Putamen (tissue), 1 donor: ENCODE measurements at regions not wholly inside any gene's neighbourhood (a gene's known extent, or its start where the extent isn't known, plus 50 kb on each side); places are given as distances from the start of the nearest gene placed in this dataset.
"Not testable (repeated sequence)": the region's sequence is repeated elsewhere in the genome, so short reads cannot be mapped to it uniquely, and the experiment has no call there.

ENCODE experiments used
- DNase-seq: peaks from one replicate; pipeline ENCODE4 v3.0.0-alpha.2; 2016; ENCODE audit warnings: low spot score

DNA sequence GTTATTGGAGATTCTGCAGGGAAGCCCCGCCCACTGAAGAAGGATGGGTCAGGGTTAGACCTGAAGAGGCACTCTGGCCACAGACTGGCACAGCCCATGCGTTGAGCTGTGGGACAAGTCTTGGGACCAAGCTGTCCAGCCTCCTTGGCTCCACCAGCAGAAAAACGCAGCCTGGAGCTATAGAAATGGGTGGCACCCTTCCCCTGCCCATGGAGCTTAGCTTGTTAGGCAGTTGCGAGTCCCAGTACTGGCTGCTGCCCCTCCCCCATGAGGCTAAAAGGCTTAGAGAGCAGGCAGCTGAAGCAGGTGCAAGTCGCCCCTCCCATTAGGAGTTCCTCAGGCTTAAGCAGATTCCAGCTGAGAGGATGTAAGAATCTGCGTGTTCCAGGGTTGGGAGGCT is 1124.0 kb upstream of the TMEM132C start:
- DNase-seq: no peak

DNA sequence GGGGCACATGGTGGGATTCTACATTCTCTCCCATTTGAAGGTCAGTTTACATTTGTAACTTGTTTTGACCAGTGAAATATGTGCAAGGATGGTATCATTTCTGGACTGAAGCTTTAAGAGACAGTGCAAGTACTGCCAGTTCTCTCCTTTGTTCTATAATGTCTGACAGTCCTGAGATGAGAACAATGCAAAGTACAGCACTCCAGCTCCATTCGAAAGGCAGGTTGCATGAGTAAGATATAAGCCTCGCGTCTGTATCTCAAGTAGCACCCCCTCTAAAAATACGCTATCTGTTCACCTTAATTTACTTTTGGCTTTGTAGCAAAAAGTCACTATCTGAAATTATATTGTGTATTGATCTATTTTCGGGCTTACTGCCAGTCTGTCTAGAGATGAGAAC is 1122.2 kb upstream of the TMEM132C start:
- no peak for DNase-seq

DNA sequence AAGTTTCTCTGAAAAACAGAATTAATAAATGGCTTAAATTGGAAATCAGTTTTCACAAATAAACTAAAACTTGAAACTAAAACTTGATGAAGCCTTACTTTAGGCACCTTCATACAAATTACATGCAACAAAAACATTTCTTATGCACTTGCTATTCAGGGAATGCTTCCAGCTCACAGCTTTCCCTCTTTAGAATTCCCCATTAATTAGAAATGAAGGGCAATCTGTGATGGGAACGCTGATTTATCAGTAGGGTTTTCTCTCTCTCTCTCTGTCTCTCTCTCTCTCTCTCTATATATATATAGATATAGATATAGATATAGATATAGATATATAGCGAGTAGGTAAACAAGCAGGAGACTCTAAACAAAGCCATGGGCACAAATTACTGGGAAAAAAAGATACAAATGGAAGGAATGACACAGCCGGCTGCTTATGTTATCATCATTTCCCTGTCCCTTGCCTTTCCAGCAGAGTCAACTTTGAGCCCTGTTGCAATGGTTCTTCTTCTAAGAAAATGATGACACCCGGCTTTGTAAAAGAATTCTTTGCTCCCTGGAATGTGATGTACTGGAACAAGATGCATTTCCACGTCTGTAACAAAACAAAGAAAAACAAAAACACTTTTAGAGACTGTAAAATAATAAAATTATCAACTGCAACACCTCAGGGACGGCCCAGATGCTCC is 1121.6 kb upstream of the TMEM132C start:
- DNase-seq: peak; percentile 15

DNA sequence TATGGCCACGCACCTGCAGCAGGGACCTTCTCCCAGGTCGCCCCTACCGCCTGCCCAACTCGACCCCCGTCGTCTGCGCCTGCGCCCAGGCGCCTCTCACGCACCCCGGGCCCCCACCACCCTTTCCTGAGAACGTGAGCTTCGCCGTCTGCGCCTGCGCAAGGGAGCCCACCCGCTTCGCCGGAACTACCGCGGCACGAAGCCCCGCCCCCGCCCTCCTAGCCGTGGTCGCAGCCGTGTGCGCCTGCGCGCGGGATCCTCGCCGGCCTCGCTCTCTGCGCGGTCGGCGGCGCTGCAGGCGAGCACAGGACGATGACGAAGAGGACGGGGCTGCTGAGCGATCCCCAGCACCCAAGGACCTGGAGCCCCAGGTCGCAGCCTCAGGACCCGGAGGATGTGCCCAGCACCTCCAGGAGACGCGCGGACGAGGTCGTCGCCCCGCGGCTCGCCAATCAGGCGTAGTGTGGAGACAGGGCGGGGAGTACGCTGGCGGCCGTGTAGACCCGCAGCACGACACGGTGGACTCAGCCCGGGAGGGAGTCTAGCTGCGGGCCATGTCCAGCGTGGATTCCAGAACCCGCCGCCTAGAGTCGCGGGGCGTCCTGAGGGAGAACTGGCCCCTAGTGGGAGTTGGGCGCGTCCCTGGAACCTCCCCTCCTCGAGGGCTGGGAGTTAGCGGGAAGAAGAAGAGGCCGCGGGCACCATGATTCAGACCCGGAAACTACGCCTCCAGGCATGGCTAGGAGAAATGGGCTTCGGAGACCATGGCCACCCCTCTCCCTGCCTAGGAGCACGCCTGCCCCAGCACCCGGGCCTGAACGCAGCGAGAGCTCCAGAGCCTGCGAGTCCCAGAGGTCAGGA is 1120.8 kb upstream of the TMEM132C start:
- DNase-seq: peak; percentile 82

DNA sequence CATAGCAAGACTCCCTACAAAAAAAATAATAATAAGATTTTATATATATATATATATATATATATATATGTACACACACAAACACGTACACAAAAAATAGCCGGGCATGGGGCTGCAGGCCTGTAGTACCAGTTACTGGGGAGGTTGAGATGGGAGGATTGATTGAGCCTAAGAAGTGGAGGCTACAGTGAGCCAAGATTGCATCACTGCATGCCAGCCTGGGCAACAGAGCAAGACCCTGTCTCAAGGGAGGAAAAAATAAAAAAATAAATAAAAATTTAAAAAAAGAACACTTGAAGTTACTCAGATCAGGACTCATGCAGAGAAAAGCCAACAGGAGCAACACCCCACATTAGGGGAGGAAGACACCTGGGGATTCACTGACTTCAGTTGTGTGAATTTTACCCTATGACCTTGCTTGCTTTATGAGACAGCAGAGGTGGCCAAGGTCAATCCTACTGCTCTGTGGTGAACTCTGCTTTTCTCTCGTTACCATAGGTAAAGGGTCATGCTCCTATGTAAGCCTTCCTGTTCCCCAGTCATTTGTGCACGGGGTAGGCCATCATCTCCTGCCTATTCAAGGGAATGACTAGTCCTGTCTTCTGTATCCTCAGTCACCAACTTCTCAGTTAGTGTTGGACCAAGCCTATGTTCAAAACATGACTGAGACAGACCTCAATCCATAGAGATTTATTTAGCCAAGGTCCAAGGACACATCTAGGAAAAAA is 1119.8 kb upstream of the TMEM132C start:
- no peak for DNase-seq

DNA sequence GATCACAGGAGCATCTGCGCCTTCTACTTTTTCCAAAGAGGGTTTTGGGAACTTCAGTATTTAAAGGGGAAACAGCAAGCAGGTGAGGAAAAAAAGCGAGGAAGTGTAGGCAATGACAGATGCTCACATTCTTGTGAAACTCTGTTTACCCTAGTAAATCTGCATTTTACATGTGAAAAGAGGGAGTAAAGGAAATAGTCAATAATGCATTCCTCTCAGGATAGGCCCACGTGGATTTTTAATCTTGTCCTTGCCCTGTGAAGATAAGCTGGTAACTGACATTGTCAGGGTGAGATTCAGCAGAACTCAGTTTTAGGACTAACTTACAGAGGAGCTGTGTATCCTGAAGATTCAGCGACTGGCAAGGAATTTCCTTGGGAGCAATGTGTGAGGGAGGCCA is 1119.2 kb upstream of the TMEM132C start:
- no peak for DNase-seq

DNA sequence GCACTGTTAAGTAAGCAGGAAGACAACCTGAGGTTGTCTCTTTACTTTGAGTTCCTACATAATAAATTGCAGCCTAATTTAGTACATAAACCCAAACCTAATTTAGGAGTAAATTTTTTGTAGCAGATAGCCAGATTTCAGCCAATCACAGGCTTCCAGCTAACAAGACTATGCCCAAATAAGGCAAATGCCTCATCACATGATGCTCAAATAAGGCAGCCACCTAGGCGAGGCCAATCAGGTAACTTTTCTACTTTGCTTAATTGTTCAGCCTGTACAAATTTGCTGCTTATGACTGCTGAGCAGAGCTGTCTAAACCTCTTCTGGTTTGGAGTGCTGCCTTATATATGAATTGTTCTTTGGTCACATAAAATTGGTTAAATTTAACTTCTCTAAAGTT is 1118.7 kb upstream of the TMEM132C start:
- no peak for DNase-seq

DNA sequence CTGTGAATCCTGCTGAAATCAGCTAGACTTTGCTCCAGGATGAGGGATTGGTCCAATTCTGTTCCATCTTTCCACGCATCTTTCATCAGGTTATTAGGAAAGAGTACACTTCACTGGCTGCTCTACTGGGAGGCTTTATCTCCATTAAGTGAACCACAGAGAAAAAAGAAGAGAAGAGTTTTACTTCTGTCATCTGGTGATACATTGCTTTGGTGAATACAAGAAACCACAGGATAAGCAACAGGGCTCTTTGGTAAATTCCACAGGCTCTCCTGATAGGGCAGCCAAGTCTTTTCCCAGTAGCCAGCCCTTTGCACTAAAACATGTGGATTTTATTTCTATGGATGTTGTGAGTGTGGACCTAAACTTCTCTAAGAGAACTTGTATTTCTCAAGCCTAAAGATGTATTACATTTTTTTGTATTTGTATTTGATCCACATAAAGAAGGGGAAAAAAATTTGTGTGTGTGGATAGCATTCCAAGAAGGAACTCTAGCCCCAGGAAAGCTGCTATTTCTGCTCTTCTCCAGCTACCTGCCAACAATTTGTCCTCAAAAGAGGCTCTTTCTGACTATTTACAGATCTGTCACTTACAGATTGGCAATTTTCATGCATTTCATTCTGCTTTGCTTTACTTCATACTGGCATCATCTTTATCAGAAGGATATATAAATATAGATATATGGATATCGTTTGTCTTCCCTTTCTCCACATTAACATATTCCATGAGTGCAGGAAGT is 1117.6 kb upstream of the TMEM132C start:
- DNase-seq: no peak

DNA sequence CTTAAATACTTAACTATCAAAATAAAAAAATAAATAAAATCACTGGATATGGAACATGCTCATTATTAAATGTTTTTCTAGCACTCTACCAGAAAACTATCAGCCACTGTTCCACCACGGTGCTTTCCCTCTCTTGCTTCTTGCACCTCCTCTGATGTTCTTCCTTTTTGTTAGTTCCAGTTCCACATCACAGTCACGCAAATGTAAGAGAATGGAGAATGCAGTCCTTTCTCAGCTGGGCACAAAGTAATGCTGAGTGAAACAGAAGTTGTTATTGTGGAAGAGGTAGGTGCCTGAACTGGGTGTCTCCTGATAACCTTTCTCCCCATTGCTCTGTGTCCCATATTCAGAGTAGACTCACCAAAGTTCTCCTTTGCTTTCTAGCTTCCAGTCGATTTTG is 1116.9 kb upstream of the TMEM132C start:
- DNase-seq: no peak

DNA sequence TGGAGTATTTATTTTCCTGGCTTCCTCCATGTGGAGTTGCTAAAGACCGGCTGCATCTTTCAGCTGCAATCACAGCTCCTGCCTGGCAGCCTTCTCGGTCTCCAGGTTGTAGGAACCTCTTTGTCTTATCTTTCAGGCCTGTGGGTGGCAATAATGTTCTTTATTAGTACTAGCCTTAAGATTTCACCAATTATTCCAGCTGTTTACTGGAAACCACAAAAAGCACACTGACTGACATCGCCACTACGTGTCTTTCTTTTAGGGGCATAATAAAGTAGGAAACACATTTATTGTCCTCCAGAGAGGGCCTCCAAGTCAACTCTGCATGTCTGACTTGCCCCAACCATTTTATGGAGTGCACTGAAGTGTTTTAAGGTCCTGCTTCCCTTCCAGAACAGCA is 1116.5 kb upstream of the TMEM132C start:
- DNase-seq: no peak

DNA sequence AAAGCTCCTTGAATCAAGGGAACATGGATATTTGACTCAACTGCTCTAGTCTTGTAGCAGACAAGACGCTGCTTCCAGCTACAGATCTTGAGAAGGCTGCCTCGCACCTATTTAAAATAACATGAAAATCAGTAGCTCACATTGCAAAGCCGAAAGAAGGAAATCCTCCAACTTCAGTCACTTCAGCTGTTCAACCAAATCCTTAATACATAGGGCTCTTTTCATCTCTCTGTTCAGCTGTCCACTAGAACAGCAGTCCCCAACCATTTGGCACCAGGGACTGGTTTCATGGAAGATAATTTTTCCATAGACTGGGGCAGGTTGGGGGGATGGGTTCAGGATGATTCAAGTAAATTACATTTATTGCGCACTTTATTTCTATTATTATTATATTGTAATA is 1116.0 kb upstream of the TMEM132C start:
- DNase-seq: no peak

DNA sequence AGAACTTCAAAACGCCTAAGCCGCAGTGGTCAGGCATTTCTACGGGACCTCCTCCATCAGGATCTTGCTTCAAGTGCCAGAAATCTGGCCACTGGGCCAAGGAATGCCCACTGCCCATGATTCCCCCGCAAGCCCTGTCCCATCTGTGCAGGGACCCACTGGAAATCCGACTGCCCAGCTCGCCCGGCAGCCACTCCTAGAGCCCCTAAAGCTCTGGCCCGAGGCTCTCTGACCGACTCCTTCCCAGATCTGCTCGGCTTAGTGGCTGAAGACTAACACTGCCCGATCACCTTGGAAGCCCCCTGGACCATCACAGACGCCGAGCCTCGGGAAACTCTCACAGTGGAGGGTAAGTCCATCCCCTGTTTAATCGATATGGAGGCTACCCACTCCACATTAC is 1113.0 kb upstream of the TMEM132C start:
- no peak for DNase-seq

DNA sequence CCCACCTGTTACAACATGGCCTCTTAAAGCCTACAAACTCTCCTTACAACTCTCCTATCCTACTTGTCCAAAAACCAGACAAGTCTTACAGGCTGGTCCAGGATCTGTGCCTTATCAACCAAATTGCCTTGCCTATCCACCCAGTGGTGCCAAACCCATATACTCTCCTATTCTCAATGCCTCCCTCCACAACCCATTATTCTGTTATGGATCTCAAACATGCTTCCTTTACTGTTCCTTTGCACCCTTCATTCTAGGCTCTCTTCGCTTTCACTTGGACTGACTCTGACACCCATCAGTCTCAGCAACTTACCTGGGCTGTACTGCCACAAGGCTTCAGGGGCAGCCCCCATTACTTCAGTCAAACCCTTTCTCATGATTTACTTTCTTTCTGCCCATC is 1112.1 kb upstream of the TMEM132C start:
- DNase-seq: not testable (repeated sequence)

DNA sequence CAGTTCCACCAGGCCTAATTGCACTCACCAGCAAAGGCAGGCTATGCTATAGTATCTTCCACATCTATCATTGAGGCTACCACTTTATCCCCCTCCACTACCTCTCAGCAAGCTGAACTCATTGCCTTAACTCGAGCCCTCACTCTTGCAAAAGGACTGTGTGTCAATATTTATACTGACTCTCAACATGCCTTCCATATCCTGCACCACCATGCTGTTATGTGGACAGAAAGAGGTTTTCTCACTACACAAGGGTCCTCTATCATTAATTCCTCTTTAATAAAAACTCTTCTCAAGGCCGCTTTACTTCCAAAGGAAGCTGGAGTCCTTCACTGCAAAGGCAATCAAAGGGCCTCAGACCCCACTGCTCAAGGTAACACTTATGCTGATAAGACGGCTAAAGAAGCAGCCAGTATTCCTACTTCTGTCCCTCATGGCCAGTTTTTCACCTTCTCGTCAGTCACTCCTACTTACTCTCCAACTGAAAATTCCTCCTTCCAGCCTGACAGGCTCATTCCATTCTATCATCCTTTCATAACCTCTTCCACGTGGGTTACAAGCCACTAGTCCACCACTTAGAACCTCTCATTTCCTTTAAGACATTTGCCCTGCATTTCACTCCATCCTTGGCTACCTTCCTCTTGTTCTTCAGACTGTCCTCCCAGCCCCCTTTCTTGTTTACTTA is 1110.9 kb upstream of the TMEM132C start:
- DNase-seq: not testable (repeated sequence)

DNA sequence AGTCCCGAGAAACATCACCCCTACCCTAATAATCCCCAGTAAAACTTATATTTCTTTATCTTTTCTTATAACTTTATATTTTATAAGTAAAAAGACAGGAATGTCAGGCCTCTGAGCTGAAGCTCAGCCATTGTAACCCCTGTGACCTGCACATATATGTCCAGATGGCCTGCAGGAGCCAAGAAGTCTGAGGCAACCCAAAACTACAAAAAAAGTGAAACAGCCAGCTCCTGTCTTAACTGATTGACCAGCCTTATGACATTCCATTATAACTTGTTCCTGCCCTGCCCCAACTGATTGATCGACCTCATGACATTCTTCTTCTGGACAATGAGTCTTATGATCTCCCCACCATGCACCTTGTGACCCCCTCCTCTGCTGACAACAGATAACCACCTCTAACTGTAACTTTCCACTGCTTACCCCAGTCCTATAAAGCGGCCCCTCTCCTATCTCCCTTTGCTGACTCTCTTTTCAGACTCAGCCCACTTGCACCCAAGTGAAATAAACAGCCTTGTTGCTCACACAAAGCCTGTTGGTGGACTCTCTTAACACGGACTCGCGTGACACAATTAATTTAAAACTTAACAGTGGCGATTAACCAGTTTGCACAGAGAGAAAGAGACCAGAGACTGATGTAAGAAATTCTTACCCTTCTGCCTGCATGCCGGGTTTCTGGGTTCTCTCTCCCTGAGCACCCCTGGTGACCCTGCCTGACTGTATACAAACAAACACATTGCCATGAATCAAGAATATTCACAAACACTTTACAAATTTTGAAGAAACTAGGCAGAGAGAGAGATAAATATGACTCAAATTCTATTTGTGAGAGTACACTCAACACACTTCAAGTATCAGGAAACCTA is 1109.2 kb upstream of the TMEM132C start:
- DNase-seq: not testable (repeated sequence)

DNA sequence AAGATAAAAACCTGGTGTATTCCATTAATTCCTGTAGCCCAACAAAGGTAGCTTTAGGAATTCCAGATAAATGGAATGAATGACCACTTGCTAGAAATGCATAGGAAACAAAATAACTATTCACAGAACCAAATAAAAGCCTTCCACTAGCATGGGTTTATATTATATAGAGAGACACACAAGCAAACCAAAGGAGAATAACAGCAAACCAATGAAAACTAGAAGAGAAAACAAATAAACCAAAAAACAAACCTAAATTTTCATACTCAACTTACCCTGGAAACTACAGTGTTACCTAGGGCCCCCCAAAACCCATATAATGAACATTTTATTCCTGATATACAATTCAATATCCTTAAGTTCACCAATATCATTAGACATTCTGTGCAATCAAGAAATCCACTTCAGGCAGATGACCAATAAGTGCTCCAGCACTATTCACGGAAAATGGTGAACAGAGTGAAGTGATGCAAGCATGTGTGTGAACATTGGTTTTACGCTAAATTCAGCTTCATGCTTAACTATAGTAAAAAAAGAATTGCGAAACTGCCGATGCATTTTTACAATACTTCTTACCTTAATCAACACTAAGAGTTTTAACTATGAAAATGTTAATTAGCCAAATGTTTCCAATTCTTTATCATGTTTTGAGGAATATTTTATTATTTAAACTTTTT is 1108.4 kb upstream of the TMEM132C start:
- DNase-seq: no peak

DNA sequence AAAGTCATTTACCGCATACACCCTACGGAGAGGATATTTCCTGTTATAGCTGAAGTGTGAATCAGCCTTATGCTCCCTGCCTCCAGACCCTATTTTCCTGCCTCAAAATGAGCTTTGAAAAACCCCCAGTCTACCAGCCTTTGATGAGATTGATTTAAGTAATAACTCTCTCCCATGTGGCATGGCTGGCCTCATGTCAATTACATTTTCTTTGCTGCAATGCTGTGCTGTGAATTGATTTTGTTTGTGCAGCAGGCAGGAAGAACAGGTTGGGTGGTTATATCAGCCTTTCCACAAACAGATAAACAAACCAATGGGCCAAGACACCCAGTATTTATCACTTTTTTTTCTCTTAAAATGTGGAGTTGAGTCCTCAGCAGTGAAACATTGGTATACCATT is 1105.5 kb upstream of the TMEM132C start:
- DNase-seq: no peak

DNA sequence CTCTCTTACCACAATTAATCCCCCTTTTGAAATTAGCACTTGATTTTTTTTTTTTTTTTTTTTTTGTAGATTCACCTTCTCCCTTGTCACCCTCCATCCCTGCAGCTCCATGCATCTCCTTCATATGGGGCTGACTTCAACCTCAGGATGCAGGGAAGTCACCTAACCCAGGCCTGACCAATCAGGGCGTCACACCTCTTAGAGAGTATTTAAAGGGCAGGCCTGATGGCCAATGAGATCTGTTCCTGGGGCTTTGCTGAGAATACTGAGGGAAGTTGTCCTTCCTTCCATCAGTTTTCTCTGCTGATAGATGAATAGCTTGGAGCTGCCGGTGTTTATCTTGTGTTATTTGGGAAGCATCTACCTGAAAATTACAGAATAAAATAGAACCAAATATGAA is 1104.7 kb upstream of the TMEM132C start:
- DNase-seq: no peak

DNA sequence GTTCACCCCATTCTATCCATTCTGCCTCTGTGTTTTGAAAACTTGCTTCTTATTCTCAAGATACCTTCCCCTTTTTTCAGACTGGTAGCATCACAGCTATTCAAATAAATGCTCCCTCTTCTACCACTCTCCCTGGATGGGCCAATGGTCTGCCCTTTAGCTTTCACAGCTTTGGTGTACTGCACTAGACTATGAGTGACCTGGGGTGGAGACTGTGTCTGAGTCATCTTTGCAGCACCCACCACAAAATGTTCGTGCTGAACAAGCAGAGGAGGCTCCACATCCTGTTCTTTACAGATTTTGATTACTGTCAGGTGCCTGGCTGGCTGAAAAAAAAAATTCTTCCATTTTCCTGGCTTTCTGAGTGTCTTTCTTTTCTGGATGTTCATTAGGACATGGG is 1104.1 kb upstream of the TMEM132C start:
- no peak for DNase-seq
